Tibial nerve (tissue), 4 donors: ENCODE measurements at regions not wholly inside any gene's neighbourhood (a gene's known extent, or its start where the extent isn't known, plus 50 kb on each side); places are given as distances from the start of the nearest gene placed in this dataset.

ENCODE experiments used
- DNase-seq, 2 donors: peaks; one replicate each; pipeline ENCODE4 v3.0.0-alpha.2; 2019; ENCODE audit warnings: low spot score in 2 of 2
- H3K27ac ChIP-seq, 4 donors: fragments of 200-600 bp; sonication (generic) in 3 of 4; one replicate each; pipeline ENCODE4 v1.5.1; 2017 to 2019; ENCODE audit warnings: mild to moderate bottlenecking in 1 of 4
- H3K27me3 ChIP-seq, 2 donors: fragments of 200-600 bp; sonication (generic) in 1 of 2; one replicate each; pipeline versions ENCODE4 v1.5.1 to v1.6.0; 2017 to 2019
- H3K36me3 ChIP-seq, 3 donors: fragments of 200-600 bp; sonication (generic); one replicate each; pipeline ENCODE4 v1.5.1; 2018 to 2019
- H3K4me1 ChIP-seq, 4 donors: fragments of 200-600 bp; sonication (generic) in 3 of 4; one replicate each; pipeline ENCODE4 v1.5.1; 2017 to 2019
- H3K4me3 ChIP-seq, 4 donors: fragments of 200-600 bp; sonication (generic) in 3 of 4; one replicate each; pipeline ENCODE4 v1.5.1; 2017 to 2019; ENCODE audit warnings: mild to moderate bottlenecking in 1 of 4, moderate library complexity in 1 of 4
- H3K9me3 ChIP-seq, 4 donors: fragments of 200-600 bp; sonication (generic) in 3 of 4; one replicate each; pipeline ENCODE4 v1.5.1; 2017 to 2019
- EP300 ChIP-seq, 2 donors: sonication (generic); formaldehyde crosslinking; IDR thresholded peaks; one replicate each; pipeline ENCODE4 v1.6.1; 2017; ENCODE audit warnings: antibody characterized with exemption in 2 of 2, mild to moderate bottlenecking in 1 of 2
- POLR2A ChIP-seq, 2 donors: fragments of 450-650 bp; IDR thresholded peaks; one replicate each; pipeline ENCODE4 v1.6.1; 2017; ENCODE audit warnings: antibody characterized with exemption in 2 of 2, mild to moderate bottlenecking in 2 of 2, moderate library complexity in 2 of 2
- WGBS, 2 donors: methylation state at CpG; one replicate each; pipeline ENCODE4 v1.1.5; 2018; 5-methylcytosine and 5-hydroxymethylcytosine counted together
- TF ChIP-seq, protein P1 (sequence below), 5 experiments: fragments of 200-600 bp in 3 of 5; fragments of 450-650 bp in 2 of 5; sonication (generic) in 3 of 5; IDR thresholded peaks; one replicate each; pipeline ENCODE4 v1.5.1; 2016 to 2019; ENCODE audit warnings: antibody characterized with exemption in 5 of 5, mild to moderate bottlenecking in 3 of 5, moderate library complexity in 2 of 5

DNA sequence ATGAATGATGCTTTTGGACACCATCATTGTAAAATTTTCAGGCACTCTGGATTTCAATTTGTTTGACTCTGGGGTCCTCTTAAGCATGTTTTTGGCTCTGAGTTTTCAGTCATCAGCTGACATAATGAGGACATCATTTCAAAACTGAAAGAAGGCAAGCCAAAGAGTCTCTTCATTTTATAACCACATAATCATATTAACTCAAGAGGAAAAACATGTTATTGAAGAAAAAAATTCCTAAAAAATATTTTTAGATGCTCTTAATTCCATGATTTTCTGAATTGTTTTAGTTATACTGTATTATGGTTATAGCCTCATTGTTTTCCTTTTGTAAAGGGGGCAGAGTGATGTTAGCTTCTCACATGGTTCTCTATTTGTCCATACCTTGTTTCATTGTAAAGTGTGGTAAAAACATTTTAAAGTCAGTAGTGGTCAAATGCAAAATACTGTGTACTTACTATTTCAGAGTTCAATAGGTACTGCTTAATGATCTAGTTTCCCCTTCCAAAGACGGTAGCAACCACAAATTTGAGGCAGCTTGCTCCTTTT, 472.1 kb downstream of the DMRT2 start:
- TF ChIP-seq, protein P1, sequence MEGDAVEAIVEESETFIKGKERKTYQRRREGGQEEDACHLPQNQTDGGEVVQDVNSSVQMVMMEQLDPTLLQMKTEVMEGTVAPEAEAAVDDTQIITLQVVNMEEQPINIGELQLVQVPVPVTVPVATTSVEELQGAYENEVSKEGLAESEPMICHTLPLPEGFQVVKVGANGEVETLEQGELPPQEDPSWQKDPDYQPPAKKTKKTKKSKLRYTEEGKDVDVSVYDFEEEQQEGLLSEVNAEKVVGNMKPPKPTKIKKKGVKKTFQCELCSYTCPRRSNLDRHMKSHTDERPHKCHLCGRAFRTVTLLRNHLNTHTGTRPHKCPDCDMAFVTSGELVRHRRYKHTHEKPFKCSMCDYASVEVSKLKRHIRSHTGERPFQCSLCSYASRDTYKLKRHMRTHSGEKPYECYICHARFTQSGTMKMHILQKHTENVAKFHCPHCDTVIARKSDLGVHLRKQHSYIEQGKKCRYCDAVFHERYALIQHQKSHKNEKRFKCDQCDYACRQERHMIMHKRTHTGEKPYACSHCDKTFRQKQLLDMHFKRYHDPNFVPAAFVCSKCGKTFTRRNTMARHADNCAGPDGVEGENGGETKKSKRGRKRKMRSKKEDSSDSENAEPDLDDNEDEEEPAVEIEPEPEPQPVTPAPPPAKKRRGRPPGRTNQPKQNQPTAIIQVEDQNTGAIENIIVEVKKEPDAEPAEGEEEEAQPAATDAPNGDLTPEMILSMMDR (IDR thresholded peaks at IDR 0.05), result no peak
- no peak for TF ChIP-seq EP300 (IDR thresholded peaks at IDR 0.05)
- no peak for TF ChIP-seq POLR2A (IDR thresholded peaks at IDR 0.05)
- Histone ChIP-seq H3K27me3 (no peaks in the 10 kb centered on the region), H3K9me3 (no peaks in the 10 kb centered on the region), H3K36me3 (no peaks in the 10 kb centered on the region), H3K4me3 (no peak overlapping the region), H3K27ac (peak overlapping the region in 1 of 4 donors; percentile 55), H3K4me1 (no peaks in the 10 kb centered on the region)
- WGBS, 2 donors, result 42 to 45% methylated on average over 1 of the region's 1 CpG
- no peak for DNase-seq

DNA sequence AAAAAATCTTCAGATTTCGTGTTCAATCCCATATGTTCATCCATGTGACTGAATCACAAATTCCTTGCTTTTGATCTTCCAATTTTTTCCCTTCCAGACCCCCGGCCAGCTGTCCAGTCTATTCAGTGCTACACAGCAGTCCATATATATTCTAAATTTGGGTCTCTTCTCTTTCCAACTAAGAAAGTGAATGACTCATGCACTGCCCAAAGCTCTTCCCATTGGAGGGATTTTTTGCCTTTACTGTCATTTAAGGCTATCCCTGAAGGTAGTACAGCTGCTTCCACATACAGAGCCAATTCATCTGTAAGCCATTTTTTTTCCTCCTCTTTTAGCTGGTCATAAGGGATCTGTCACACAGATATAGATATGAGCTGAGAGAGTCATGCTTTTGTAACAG, 478.3 kb downstream of the DMRT2 start:
- no peak for TF ChIP-seq EP300 (IDR thresholded peaks at IDR 0.05)
- TF ChIP-seq, protein P1 (IDR thresholded peaks at IDR 0.05), result no peak
- TF ChIP-seq POLR2A (IDR thresholded peaks at IDR 0.05), result no peak
- Histone ChIP-seq H3K27ac (no peak overlapping the region), H3K4me3 (no peak overlapping the region), H3K9me3 (no peaks in the 10 kb centered on the region), H3K27me3 (no peaks in the 10 kb centered on the region), H3K36me3 (no peaks in the 10 kb centered on the region), H3K4me1 (no peaks in the 10 kb centered on the region)
- 71 to 83% methylated on average over 2 of the region's 2 CpGs for WGBS, 2 donors
- no peak for DNase-seq

DNA sequence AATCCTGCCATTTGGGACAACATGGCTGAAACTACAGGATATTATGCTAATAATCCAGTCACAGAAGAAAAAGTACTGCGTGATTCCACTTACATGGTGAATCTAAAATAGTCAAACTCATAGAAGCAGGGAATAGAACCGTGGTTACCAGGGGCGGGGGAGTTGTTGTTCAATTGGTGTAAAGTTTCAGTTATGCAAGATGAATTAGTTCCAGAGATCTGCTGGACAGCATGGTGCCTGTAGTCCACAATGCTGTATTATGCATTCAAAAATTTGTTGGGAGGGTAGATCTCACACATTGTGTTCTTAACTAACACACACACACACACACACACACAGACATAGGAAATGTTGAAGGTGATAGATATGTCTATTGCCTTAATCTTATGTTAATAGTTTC, 480.5 kb downstream of the DMRT2 start:
- Histone ChIP-seq H3K4me1 (no peaks in the 10 kb centered on the region), H3K36me3 (no peaks in the 10 kb centered on the region), H3K9me3 (no peaks in the 10 kb centered on the region), H3K27me3 (no peaks in the 10 kb centered on the region), H3K27ac (no peak overlapping the region), H3K4me3 (no peak overlapping the region)
- no peak for DNase-seq
- TF ChIP-seq, protein P1 (IDR thresholded peaks at IDR 0.05), result no peak
- TF ChIP-seq EP300 (IDR thresholded peaks at IDR 0.05) (no peak), POLR2A (IDR thresholded peaks at IDR 0.05) (no peak)
- 86 to 89% methylated on average over 3 of the region's 3 CpGs for WGBS, 2 donors

DNA sequence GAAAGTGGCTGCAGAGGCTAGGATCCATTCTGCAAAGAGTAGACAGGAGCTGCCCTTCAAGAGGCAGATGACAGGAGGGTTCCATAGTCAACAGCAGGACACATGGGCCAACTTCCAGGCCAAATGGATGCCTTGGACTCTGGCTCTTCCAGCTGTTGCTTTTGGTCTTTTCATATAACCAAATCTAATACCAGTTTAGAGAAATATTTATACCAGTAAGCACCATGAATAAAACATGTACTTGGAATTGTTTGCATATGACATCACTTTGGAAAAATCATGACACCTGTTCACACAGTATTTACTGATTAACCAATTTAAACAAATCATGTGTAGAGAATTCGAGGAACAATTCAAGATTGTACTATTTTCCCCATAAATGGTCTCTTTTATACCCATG, 481.3 kb downstream of the DMRT2 start:
- no peak for DNase-seq
- TF ChIP-seq EP300 (IDR thresholded peaks at IDR 0.05) (no peak), POLR2A (IDR thresholded peaks at IDR 0.05) (no peak)
- TF ChIP-seq, protein P1 (IDR thresholded peaks at IDR 0.05), result no peak
- no peak overlapping the region for H3K27ac ChIP-seq
- WGBS, 2 donors, result 30 to 37% methylated on average over 1 of the region's 1 CpG
- no peaks in the 10 kb centered on the region for H3K36me3 ChIP-seq
- no peaks in the 10 kb centered on the region for H3K27me3 ChIP-seq
- H3K4me1 ChIP-seq, result no peaks in the 10 kb centered on the region
- no peak overlapping the region for H3K4me3 ChIP-seq
- no peaks in the 10 kb centered on the region for H3K9me3 ChIP-seq

DNA sequence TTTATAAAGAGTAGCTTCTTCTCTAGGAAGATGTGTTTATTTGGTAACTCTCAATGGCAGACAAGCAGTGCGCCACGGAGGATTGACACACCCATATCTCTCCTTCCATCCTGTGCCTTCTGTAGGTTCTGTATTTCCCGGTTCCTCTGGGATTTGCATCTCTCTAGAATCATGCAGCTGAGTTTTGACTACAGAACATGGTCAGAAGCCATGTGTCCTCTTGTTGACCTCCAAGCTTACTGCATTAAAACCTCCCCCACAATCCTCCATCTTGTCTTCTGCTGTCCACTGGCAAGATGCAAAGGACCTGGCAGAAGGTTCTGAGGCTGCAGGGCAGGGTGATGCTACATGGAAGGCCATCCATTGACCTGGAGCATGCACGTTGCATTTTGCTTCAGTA, 482.0 kb downstream of the DMRT2 start:
- H3K27ac ChIP-seq, result no peak overlapping the region
- H3K9me3 ChIP-seq, result no peaks in the 10 kb centered on the region
- no peaks in the 10 kb centered on the region for H3K36me3 ChIP-seq
- TF ChIP-seq, protein P1 (IDR thresholded peaks at IDR 0.05), result no peak
- TF ChIP-seq EP300 (IDR thresholded peaks at IDR 0.05) (no peak), POLR2A (IDR thresholded peaks at IDR 0.05) (no peak)
- no peaks in the 10 kb centered on the region for H3K27me3 ChIP-seq
- WGBS, 2 donors, result 58 to 66% methylated on average over 4 of the region's 4 CpGs
- no peak for DNase-seq
- H3K4me1 ChIP-seq, result no peaks in the 10 kb centered on the region
- H3K4me3 ChIP-seq, result no peak overlapping the region
